ENCODE measurements at regions not wholly inside any gene's neighbourhood (a gene's known extent, or its start where the extent isn't known, plus 50 kb on each side); places are given as distances from the start of the nearest gene placed in this dataset.

- DNase-seq (ENCODE audit: low read depth) = no peak
Measured at GRCh38 chr6:156185113-156185512, 592.1 kb upstream of the ARID1B start.

GRCh38 chr6:156183678-156184077 lies 593.5 kb upstream of the ARID1B start:
- no peak for DNase-seq (ENCODE audit: low read depth)

GRCh38 chr6:156182356-156182755 lies 594.8 kb upstream of the ARID1B start:
- no peak for DNase-seq (ENCODE audit: low read depth)

GRCh38 chr6:156181506-156181905 lies 595.7 kb upstream of the ARID1B start:
- no peak for DNase-seq (ENCODE audit: low read depth)

GRCh38 chr6:156175971-156176421 lies 601.2 kb upstream of the ARID1B start:
- no peak for DNase-seq (ENCODE audit: low read depth)

GRCh38 chr6:156175433-156175832 lies 601.7 kb upstream of the ARID1B start:
- no peak for DNase-seq (ENCODE audit: low read depth)

GRCh38 chr6:156174031-156174890 lies 602.9 kb upstream of the ARID1B start:
- DNase-seq (ENCODE audit: low read depth) = no peak

GRCh38 chr6:156169371-156169770 lies 607.8 kb upstream of the ARID1B start:
- DNase-seq (ENCODE audit: low read depth) = no peak

GRCh38 chr6:156167625-156168071 lies 609.5 kb upstream of the ARID1B start:
- no peak for DNase-seq (ENCODE audit: low read depth)

- DNase-seq (ENCODE audit: low read depth) = no peak
Measured at GRCh38 chr6:156167016-156167624, 610.1 kb upstream of the ARID1B start.

- DNase-seq (ENCODE audit: low read depth) = no peak
Measured at GRCh38 chr6:156166093-156166492, 611.1 kb upstream of the ARID1B start.

GRCh38 chr6:156164701-156165452 lies 612.3 kb upstream of the ARID1B start:
- no peak for DNase-seq (ENCODE audit: low read depth)

- DNase-seq (ENCODE audit: low read depth) = no peak
Measured at GRCh38 chr6:156163311-156163710, 613.9 kb upstream of the ARID1B start.

GRCh38 chr6:156161471-156161870 lies 615.7 kb upstream of the ARID1B start:
- no peak for DNase-seq (ENCODE audit: low read depth)

GRCh38 chr6:156160795-156161165 lies 616.4 kb upstream of the ARID1B start:
- DNase-seq (ENCODE audit: low read depth) = no peak

GRCh38 chr6:156160007-156160794 lies 617.0 kb upstream of the ARID1B start:
- no peak for DNase-seq (ENCODE audit: low read depth)

- DNase-seq (ENCODE audit: low read depth) = no peak
Measured at GRCh38 chr6:156154896-156155295, 622.3 kb upstream of the ARID1B start.

GRCh38 chr6:156150391-156150790 lies 626.8 kb upstream of the ARID1B start:
- no peak for DNase-seq (ENCODE audit: low read depth)

GRCh38 chr6:156146891-156147290 lies 630.3 kb upstream of the ARID1B start:
- no peak for DNase-seq (ENCODE audit: low read depth)

GRCh38 chr6:156131221-156131903 lies 645.8 kb upstream of the ARID1B start:
- no peak for DNase-seq (ENCODE audit: low read depth)

- DNase-seq (ENCODE audit: low read depth) = no peak
Measured at GRCh38 chr6:156126535-156126934, 650.6 kb upstream of the ARID1B start.
